ENCODE measurements at regions not wholly inside any gene's neighbourhood (a gene's known extent, or its start where the extent isn't known, plus 50 kb on each side); places are given as distances from the start of the nearest gene placed in this dataset.
"Not testable (repeated sequence)": the region's sequence is repeated elsewhere in the genome, so short reads cannot be mapped to it uniquely, and the experiment has no call there.

DNA sequence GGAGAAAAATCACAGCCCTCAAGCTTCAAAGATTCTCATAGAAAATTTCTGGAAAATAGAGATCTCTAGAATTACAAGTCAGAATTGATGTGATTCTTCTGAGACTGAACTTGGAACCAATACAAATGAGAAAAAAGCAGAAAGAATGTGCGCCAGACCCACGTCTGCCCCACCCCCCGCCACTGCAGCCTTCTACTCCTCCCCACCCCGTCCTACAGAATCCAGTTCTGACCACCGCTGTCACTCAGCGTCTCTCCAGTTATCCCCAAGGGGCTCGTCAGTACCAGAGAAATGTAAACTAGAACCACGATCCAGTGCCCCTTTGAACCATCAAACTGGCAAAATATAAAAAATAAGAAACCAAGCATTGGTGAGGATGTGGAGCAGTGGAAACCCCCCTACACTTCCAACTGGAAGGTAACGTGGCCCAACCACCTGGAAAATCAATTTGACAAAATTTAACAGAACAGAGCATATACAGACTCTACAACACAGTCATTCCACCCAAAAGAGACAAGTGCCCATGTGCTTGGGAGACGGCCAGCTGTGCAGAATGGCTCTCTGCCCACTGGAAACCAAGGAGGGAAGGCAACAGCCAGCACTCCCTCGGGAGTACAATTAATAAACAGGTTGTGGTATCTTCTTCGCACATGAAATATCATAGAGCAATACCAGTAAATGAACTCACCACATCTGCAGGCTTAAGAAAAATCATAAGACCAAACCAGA lies 397.9 kb downstream of the TNS3 start:
- H3K4me1 ChIP-seq (replicated peaks in 1 of 2): no peaks in the 10 kb centered on the region
- H3K4me3 ChIP-seq: no peak overlapping the region
- 71 to 75% (median 72%) methylated on average over 12 of the region's 12 CpGs for WGBS, 4 donors
- H3K27ac ChIP-seq: no peak overlapping the region
- TF ChIP-seq CTCF (IDR thresholded peaks at IDR 0.05) (no peak), POLR2A (IDR thresholded peaks at IDR 0.05) (no peak)
- intact Hi-C loops (cut with DNase I): loop anchor here in 1 of 2 donors (5.0 kb wide), 1 partner anchor 1267 kb away; no protein-coding TSS in a partner anchor
- DNase-seq: no peak
- no peaks in the 10 kb centered on the region for H3K36me3 ChIP-seq (replicated peaks in 1 of 2)
- no peaks in the 10 kb centered on the region for H3K27me3 ChIP-seq
- no peaks in the 10 kb centered on the region for H3K9me3 ChIP-seq (replicated peaks in 1 of 3)

- H3K27me3 ChIP-seq: no peaks in the 10 kb centered on the region
- no peak overlapping the region for H3K27ac ChIP-seq
- H3K9me3 ChIP-seq (replicated peaks in 1 of 3): no peaks in the 10 kb centered on the region
- DNase-seq: no peak
- no peak overlapping the region for H3K4me3 ChIP-seq
- 62 to 67% (median 63%) methylated on average over 3 to 4 of the region's 4 CpGs for WGBS, 4 donors
- no peaks in the 10 kb centered on the region for H3K4me1 ChIP-seq (replicated peaks in 1 of 2)
- no peaks in the 10 kb centered on the region for H3K36me3 ChIP-seq (replicated peaks in 1 of 2)
- TF ChIP-seq POLR2A (IDR thresholded peaks at IDR 0.05) (no peak), CTCF (IDR thresholded peaks at IDR 0.05) (no peak)
- intact Hi-C loops (cut with DNase I): loop anchor here (2.0 to 5.0 kb wide), 2 partner anchors 1265 to 1267 kb away; no protein-coding TSS in a partner anchor
Observed at GRCh38 chr7:47181746-47182361, 400.1 kb downstream of the TNS3 start.

DNA sequence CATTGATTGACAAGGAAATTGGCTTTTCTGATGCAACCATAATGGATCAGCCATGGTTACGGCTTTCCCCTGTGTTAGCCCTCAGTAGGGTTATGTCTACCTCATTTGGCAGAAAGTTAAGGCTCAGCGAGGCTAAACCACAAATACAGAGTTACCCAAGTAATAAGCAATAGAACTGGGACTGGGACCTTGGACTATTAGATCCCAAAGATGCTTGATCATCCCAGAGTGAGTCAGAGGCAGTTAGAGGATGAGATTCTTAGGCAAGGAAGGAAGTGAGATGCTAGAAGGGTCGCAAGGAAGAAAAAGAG lies 401.4 kb downstream of the TNS3 start:
- H3K4me1 ChIP-seq (replicated peaks in 1 of 2): no peaks in the 10 kb centered on the region
- H3K36me3 ChIP-seq (replicated peaks in 1 of 2): no peaks in the 10 kb centered on the region
- 54 to 62% (median 59%) methylated on average over 3 of the region's 3 CpGs for WGBS, 4 donors
- no peak overlapping the region for H3K27ac ChIP-seq
- H3K4me3 ChIP-seq: no peak overlapping the region
- H3K9me3 ChIP-seq (replicated peaks in 1 of 3): no peaks in the 10 kb centered on the region
- DNase-seq: no peak
- no peaks in the 10 kb centered on the region for H3K27me3 ChIP-seq
- intact Hi-C loops (cut with DNase I): loop anchor here (2.0 to 5.0 kb wide), 2 partner anchors 1263 to 1266 kb away; no protein-coding TSS in a partner anchor
- TF ChIP-seq POLR2A (IDR thresholded peaks at IDR 0.05) (no peak), CTCF (IDR thresholded peaks at IDR 0.05) (no peak)

DNA sequence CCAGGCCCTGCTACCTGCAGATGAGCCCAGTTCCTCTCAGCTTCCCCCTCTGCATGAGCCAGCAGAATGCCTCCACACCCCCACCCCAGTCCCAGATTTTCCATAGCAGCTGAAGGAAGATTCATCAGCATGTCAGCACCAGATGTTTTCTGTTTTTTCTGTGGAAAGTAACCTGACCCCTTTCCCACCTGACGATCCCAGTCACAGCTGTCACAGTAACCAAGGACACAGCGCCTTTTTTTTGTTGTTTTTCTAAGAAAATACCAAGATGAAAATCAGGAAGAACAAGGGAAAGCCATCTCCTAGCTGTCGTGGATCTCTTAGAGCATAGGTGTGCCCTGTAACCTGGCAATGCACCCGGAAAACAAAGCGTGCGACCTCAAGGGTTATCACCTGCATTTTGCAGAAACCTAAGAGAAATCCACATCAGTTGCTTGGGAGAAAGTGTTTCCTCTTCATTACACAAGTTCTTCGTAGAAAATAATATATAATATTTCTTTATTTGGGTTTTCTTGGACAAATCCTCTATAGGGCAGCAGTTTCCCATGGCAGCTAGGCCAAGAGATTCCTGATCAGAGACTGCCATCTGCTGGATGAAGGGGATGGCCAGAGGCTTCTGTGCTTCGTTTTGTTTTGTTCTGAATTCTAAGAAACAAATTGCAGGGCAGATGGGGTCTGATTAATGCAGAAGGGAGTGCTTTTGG lies 401.9 kb downstream of the TNS3 start:
- H3K9me3 ChIP-seq (replicated peaks in 1 of 3): no peaks in the 10 kb centered on the region
- peak; percentile 43 to 77 (median 56) for DNase-seq
- H3K36me3 ChIP-seq (replicated peaks in 1 of 2): no peaks in the 10 kb centered on the region
- peak; percentile 63 to 80 (median 72) for TF ChIP-seq CTCF (IDR thresholded peaks at IDR 0.05)
- TF ChIP-seq POLR2A (IDR thresholded peaks at IDR 0.05): peak in 1 of 2 donors; percentile 6
- H3K4me3 ChIP-seq: no peak overlapping the region
- H3K27ac ChIP-seq: no peak overlapping the region
- 50 to 58% (median 56%) methylated on average over 8 of the region's 8 CpGs for WGBS, 4 donors
- intact Hi-C loops (cut with DNase I): loop anchor here (2.0 to 5.0 kb wide), 2 partner anchors 1263 to 1265 kb away; no protein-coding TSS in a partner anchor
- H3K4me1 ChIP-seq (replicated peaks in 1 of 2): no peaks in the 10 kb centered on the region
- no peaks in the 10 kb centered on the region for H3K27me3 ChIP-seq

DNA sequence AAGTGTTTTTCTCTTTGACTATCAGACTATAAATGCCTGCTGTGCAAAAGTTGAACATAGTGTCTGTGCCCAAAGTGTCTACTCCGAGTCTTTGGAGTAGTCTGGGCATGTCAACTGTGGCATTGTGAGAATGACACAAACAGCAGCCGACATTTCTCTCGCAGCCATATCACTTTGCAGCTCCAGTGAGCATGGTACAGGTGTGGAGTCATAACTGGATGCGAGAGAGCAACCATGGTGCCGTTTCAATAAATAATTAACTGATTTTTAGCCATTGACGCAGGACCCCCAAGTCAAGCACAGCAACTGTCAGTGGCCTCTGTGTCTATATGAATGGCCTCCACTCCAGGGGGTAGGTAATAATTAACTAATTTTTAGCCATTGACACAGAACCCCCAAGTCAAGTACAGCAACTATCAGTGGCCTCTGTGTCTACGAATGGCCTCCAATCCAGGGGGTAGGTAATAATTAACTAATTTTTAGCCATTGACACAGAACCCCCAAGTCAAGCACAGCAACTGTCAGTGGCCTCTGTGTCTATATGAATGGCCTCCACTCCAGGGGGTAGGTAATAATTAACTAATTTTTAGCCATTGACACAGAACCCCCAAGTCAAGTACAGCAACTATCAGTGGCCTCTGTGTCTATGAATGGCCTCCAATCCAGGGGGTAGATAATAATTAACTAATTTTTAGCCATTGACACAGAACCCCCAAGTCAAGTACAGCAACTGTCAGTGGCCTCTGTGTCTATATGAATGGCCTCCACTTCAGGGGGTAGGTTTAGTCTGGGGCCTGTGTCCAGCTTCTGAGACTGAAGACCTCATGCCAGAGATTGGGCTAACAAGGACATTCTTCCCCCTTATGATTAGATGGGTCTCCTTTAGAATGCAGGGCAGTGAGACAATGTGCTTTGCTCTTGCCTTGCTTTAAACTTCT lies 409.0 kb downstream of the TNS3 start:
- H3K27me3 ChIP-seq; H3K27ac ChIP-seq; H3K4me1 ChIP-seq (replicated peaks in 1 of 2); intact Hi-C loops (cut with DNase I); H3K9me3 ChIP-seq (replicated peaks in 1 of 3); H3K4me3 ChIP-seq; DNase-seq; H3K36me3 ChIP-seq (replicated peaks in 1 of 2): not testable (repeated sequence)
- whole genome bisulfite sequencing, 4 donors: 74 to 87% (median 86%) methylated on average over 7 of the region's 7 CpGs

All from adrenal gland (tissue), 9 donors.